GM18505 (cell line): ENCODE measurements at regions not wholly inside any gene's neighbourhood (a gene's known extent, or its start where the extent isn't known, plus 50 kb on each side); places are given as distances from the start of the nearest gene placed in this dataset.
"Not testable (repeated sequence)": the region's sequence is repeated elsewhere in the genome, so short reads cannot be mapped to it uniquely, and the experiment has no call there.

Experiments used
- ATAC-seq: cut with Tn5 transposase; IDR thresholded peaks from one replicate; pipeline ENCODE4 v1.9.1; 2021; ENCODE audit not compliant: unreplicated experiment
- POLR2A ChIP-seq: IDR thresholded peaks from 4 replicates; pipeline ENCODE4 v1.6.1; 2011; ENCODE audit warnings: borderline replicate concordance; ENCODE audit not compliant: insufficient read depth, insufficient read length; ENCODE audit errors: extremely low read depth

DNA sequence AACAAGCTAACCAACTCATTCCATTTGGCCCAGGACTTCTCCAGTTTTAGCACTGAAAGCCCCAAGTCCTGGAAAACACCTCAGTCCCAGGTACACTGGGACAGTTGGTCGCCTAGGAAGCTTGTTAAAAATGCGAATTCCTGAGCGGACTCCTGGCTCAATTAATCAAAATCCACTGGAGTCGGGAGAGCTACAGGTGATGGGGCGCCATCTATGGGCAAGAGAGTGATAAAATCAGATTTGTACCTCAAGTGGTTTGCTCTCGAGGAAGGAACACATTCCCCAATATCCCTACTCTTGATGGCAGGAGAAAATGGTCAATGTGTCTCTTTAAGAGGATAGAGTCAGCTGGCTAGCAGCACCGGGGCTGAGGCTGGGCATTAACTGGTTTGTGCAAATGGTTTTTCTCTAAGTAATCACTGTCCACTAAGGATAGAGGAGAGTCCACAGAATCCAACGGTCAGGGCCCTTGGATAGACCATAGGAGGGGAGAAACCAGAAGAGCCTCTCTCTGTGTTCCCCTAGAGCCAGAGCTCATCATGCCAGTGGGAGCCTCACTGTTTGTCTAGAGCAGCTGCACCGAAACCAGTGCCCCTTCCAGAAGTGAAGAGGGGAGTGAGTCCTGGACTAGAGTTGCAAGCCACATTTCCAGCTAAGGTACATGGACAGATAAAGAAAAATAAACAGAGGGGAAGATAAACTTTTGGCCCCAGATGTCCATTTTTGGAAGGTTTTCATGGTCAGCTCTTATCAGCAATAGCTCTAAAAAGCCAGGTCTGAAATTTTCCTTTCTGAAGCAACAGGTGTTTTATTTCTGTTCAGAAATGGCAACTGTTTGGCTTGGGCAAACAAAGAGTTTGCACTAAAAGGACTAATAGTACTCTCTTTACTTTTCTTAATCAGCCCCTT lies 148.5 kb downstream of the TENT5C start:
- no peak for ATAC-seq
- TF ChIP-seq POLR2A: no peak

DNA sequence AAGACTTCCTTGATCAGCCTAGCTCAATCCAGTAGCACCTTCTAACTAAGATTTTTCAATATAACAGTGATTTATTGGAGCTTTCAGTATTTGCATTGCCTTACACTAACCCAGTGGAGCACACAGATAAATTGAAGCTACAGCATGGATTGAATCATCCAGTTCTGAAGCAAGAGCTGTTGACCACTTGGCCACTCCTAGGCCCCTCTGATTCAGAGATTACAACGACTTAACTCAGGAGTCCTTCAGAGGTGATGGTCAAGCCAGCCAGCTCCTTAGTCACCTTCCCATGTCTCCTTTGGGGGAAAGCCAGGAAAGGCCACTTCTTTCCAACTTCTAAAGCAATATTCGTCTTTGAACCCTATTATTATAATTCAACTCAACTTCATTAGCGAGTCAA lies 151.8 kb downstream of the TENT5C start:
- no peak for TF ChIP-seq POLR2A
- ATAC-seq: no peak

GRCh38 chr1:117758444-117759316 lies 152.8 kb downstream of the TENT5C start:
- TF ChIP-seq POLR2A: no peak
- peak; percentile 75 for ATAC-seq

- ATAC-seq: no peak
- TF ChIP-seq POLR2A: no peak
Observed at GRCh38 chr1:117759535-117759934, 153.7 kb downstream of the TENT5C start.

DNA sequence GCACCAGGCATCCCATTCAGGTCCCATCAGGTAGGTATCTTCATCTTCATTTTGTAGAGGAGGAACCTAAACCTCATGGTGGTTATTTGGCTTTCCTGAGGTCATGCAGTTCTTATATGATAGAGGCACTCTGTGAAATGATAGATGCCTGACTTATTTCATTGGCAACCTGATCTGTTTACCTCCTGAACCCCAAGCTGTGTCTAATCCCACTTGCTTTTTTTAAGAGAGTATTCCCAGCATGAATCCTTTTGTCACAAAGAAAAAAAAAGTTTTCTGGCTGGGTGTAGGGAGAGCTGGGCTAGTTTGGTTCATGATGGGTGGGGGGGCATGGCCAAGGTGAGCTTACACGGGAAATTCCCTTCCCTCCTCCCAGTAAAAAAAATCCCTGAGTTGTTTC lies 154.2 kb downstream of the TENT5C start:
- no peak for ATAC-seq
- no peak for TF ChIP-seq POLR2A

GRCh38 chr1:117760485-117760884 lies 154.6 kb downstream of the TENT5C start:
- TF ChIP-seq POLR2A: no peak
- ATAC-seq: no peak

- ATAC-seq: not testable (repeated sequence)
Observed at GRCh38 chr1:117767756-117768155, 161.7 kb downstream of the GDAP2 start.

DNA sequence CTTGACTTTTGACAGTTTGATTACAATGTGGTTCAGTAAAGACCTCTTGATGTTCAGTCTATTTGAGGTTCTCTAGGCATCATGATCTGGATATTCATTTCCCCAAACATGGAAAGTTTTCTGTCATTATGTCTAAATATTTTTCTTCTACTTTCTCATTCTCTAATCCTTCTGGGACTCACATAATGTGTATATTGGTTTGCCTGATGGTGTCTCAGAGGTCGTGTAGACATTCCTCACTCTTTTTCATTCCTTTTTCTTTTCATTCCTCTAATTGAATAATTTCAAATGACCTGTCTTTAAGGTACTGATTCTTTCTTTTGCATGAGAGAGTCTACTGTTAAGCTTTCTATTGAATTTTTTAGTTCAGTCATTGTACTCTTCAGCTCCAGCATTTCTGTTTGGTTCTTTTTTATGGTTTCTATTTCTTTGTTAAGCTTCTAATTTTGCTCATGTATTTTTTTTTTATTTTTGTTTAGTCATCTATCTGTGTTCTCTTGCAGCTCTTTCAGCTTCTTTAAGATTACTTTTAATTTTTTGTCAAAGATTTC lies 158.4 kb downstream of the GDAP2 start:
- ATAC-seq: no peak
- no peak for TF ChIP-seq POLR2A

GRCh38 chr1:117779364-117779763 lies 150.1 kb downstream of the GDAP2 start:
- ATAC-seq: no peak
- TF ChIP-seq POLR2A: no peak

DNA sequence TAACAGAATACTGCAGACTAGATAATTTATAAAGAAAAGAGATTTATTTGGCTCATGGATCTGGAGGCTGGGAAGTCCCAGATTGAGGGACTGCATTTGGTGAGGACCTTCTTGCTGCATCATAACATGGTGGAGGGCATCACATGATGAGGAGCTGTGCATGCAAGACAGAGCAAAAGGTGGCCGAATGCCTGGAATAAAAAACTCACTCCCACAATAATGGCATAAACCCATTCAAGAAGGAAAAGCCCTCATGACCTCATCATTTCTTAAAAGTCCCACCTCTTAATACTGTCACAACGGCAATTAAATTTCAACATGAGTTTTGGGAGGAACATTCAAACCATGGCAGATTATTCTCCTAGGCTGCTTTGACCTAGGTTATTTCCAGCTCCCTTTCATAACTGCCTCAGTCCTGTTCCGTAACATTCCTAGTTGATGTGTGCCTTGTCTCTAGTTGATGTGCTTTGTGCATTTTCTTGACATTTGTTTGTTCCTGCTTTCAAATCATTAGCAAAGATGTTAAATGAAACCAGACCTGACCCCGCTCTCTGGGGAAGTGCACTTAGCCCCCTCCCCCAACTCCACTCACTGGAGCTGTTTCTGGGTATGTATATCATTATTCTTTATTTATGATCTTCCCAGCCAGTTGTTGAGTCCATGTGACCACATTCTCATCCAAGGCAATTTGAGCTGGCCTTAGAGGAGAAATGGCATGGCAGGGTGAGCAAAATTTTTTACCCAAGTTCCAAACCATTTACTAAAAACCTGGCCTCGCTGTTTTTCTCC lies 148.5 kb downstream of the GDAP2 start:
- no peak for ATAC-seq
- no peak for TF ChIP-seq POLR2A

- no peak for TF ChIP-seq POLR2A
- no peak for ATAC-seq
Observed at GRCh38 chr1:117782056-117782455, 147.4 kb downstream of the GDAP2 start.

- TF ChIP-seq POLR2A: no peak
- ATAC-seq: no peak
Observed at GRCh38 chr1:117783606-117784396, 145.6 kb downstream of the GDAP2 start.
